ENCODE measurements at regions not wholly inside any gene's neighbourhood (a gene's known extent, or its start where the extent isn't known, plus 50 kb on each side); places are given as distances from the start of the nearest gene placed in this dataset.
"Not testable (repeated sequence)": the region's sequence is repeated elsewhere in the genome, so short reads cannot be mapped to it uniquely, and the experiment has no call there.

- no peak overlapping the region for H3K4me3 ChIP-seq
- H3K27ac ChIP-seq: no peak overlapping the region
Observed at GRCh38 chr10:124177180-124177518, 83.8 kb upstream of the CHST15 start.

DNA sequence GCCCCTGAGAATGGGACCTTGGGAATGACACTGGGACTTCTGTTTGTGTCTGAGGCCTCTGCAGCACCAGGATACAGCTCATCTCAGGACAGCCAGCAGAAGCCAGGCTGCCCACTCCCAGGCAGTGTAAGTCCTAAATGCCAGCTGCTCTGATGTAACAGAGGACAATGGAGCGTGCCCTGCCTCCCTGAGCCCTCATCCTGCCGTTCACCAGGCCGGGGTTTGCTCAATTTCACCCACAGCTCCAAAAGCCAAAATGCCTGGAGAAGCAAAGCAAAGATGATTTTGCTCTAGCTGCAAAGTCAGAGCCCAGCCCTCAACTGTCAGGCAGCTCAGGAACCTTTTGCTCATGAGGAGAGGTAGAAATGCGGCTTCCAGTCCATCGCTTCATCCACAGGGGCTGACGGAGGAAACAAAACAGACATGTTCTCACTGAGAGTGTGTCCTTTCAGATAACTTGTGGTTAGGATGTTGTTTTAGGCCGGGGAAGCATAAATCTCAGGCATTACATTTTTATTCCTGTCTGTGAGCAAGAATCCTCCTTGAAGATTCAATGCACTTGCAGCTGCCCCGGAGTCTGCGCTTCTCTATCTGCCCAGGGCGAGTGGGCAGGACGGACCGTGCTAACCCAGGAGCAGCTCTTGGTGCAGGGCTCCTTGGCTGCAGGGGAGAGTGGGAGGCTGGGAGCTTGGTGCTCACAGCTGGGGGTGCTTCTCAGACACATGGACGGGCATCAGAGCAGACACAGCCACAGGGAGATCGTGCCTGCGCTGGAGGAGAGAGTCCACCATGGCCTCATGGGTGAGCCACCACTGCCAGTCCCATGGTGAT lies 83.2 kb upstream of the CHST15 start:
- H3K27ac ChIP-seq: no peak overlapping the region
- no peak overlapping the region for H3K4me3 ChIP-seq

- no peak overlapping the region for H3K4me3 ChIP-seq
- H3K27ac ChIP-seq: no peak overlapping the region
Observed at GRCh38 chr10:124175701-124176348, 82.4 kb upstream of the CHST15 start.

GRCh38 chr10:124174673-124175645 lies 81.6 kb upstream of the CHST15 start:
- no peak overlapping the region for H3K27ac ChIP-seq
- no peak overlapping the region for H3K4me3 ChIP-seq

DNA sequence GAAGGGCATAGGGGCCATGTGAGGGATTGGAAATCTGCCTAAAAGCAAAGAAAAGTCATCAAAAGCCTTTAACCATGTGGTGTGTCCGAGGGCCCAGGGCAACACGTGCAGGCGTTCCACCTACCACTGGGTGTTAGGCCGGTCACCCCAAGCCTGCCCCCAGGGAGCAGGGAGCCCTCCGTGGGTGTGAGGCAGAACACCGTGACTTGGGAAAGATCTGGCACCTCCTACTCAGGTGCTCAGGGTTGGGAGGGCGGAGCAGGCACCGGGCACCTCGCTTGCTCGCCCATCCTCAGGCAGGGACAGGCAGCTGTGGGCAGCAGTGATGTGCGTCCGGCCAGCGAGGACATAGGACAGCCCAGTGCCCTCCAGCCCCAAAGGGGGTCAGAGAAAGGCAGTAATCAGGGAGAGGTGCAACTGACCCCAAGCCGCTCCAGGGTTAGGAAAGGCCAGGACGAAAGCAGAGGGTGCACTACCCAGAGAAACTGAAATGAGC lies 80.7 kb upstream of the CHST15 start:
- H3K27ac ChIP-seq: no peak overlapping the region
- H3K4me3 ChIP-seq: no peak overlapping the region

DNA sequence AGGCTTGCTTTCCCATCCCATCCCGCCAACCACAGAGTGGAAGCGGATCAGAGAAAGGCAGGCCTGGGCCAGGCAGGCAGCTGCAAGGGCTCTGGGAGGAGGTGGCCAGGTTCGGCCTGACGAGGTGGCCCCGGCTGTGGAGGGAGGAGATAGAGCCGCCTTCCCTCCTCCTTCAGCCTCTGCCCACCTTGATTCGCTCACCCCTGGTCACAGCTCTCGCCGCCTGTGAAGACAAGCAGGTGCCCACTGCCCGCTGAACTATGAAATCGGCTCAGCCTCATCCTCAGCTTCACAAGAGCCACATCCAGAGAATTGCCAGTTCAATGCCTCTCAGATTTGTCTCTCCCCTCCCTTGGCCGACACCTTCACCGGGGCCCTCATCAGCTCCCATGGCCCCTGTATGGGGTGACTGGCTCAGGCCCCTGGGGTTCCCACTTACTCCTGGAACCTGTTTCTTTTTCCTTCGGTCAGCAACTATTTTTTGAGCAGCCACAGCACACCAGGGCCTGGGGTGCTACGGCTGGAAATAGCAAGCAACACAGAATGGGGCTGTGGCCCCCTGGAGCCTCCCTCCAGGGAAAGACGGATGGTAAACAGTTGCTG lies 80.0 kb upstream of the CHST15 start:
- Histone ChIP-seq H3K27ac (no peak overlapping the region), H3K4me3 (no peak overlapping the region)

DNA sequence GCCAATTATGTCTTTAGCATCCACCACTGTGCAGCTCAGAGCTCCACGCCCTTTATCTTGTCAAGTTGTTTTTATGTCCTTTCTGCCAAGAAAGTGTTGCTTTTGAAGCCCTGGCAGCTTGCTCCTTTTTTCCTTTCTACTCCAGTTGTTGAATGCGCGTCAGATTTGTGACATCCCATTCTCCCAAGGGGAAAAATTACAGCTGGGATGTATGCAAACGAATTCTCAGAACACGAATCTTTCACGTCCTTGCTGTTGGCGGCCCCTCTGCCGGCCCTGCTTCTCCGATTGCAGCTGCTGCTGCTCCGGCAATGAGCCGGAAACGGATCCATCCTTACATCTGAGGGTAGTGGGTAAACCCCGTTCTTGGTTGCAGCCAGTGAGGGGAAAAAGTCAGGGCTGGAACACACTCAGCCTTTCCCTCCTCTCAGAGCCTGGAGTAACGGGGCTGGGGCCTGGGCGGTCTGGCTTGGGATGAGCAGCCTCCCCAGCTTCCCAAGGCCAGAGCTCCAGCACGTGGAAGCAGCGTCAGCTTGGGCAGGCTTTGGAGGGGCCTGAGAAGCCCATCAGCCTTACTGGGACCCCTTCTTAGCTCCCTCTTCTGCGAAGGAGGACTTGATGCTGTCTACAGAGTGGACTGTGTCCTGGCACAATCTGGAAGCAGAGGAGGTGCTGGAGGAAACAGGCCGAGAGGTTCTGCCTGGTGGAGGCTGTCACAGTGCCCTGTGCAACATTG lies 79.0 kb upstream of the CHST15 start:
- Histone ChIP-seq H3K27ac (no peak overlapping the region), H3K4me3 (no peak overlapping the region)

DNA sequence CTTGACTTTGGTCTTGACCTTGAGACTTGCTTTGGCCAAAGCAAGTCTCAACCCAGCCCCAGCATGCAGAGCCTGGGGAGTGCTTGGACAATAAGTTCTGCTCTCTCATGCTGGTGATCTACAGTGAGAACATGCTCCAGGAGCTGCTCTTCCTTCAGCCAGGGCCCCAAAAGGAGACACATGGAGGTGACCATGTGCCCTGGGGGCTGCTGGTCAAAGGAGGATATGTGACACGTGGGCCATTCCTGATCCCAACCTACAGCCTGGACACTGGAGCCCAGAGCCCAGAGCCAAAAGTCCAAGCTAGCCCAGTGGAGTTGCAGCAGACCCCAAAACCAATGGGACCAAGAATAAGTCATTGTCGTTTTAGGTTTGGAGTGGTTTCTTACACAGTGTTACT lies 78.2 kb upstream of the CHST15 start:
- Histone ChIP-seq H3K27ac (no peak overlapping the region), H3K4me3 (no peak overlapping the region)

GRCh38 chr10:124170631-124171030 lies 77.2 kb upstream of the CHST15 start:
- no peak overlapping the region for H3K4me3 ChIP-seq

GRCh38 chr10:124168991-124169802 lies 75.8 kb upstream of the CHST15 start:
- H3K4me3 ChIP-seq: no peak overlapping the region

More at GRCh38 chr10:124170631-124171030, 77.2 kb upstream of the CHST15 start:
- no peak overlapping the region for H3K27ac ChIP-seq

DNA sequence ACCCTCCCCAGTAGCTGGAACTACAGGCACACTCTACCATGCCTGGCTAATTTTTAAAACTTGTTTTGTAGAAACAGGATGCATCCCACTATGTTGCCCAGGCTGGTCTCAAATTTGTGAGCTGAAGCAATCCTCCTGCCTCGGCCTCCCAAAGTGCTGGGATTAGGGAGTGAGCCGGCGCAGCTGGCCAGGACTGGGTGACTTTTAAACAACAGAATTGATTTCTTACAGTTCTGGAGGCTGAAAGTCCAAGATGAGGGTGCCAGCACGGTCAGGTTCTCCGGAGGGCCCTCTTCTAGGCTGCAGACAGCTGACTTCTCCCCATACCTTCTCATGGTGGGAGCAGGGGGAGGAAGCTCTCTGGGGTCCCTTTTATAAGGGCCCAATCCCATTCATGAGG lies 75.2 kb upstream of the CHST15 start:
- no peak overlapping the region for H3K27ac ChIP-seq
- no peak overlapping the region for H3K4me3 ChIP-seq

More at GRCh38 chr10:124168991-124169802, 75.8 kb upstream of the CHST15 start:
- no peak overlapping the region for H3K27ac ChIP-seq

DNA sequence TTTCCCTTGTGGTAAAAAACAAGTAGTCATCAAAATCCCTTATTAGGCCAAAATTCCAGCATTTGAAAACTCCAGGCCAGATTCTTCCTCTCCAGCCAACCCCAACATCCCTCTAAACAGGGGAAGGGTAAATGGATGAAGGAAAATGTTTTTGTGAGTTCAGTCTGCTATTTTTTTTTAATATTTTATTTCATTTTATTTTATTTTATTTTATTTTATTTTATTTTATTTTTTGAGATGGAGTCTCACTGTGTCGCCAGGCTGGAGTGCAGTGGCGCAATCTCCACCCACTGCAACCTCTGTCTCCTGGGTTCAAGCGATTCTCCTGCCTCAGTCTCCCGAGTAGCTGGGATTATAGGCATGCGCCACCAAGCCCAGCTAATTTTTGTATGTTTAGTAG lies 74.5 kb upstream of the CHST15 start:
- H3K4me3 ChIP-seq, H3K27ac ChIP-seq: not testable (repeated sequence)

- H3K27ac ChIP-seq: no peak overlapping the region
- no peak overlapping the region for H3K4me3 ChIP-seq
Observed at GRCh38 chr10:124166431-124167125, 73.2 kb upstream of the CHST15 start.

- Histone ChIP-seq H3K27ac (no peak overlapping the region), H3K4me3 (no peak overlapping the region)
Observed at GRCh38 chr10:124165827-124166226, 72.4 kb upstream of the CHST15 start.

- H3K4me3 ChIP-seq: no peak overlapping the region
- no peak overlapping the region for H3K27ac ChIP-seq
Observed at GRCh38 chr10:124165311-124165710, 71.9 kb upstream of the CHST15 start.

DNA sequence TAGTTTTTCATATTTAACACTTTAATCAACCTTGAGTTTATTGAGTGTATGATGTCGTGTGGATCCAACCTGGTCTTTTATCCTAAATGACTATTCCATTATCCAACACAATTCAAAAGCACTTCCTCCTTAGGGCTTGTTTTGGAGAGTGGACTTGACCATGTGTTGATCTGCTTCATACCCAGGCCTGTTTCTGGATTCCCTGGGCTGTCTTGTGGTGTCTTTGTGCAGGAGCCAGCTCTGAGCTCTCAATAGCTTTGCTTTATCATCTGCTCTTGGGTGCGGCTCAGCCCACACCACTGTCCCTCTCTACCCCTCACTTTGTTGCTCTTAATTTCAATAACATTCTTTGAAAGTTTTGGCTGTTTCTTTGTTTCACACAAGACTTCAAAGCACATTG lies 70.9 kb upstream of the CHST15 start:
- H3K4me3 ChIP-seq: no peak overlapping the region
- H3K27ac ChIP-seq: no peak overlapping the region

- Histone ChIP-seq H3K4me3 (no peak overlapping the region), H3K27ac (no peak overlapping the region)
Observed at GRCh38 chr10:124162774-124163354, 69.5 kb upstream of the CHST15 start.
